ENCODE measurements at regions not wholly inside any gene's neighbourhood (a gene's known extent, or its start where the extent isn't known, plus 50 kb on each side); places are given as distances from the start of the nearest gene placed in this dataset.

GRCh38 chr11:91688672-91689071, 535.9 kb upstream of the FAT3 start:
- TF ChIP-seq CTCF (IDR thresholded peaks at IDR 0.05) (no peak), POLR2A (IDR thresholded peaks at IDR 0.05; ENCODE audit: low read depth) (no peak), EP300 (IDR thresholded peaks at IDR 0.05) (no peak), POLR2AphosphoS5 (IDR thresholded peaks at IDR 0.05) (no peak)
